ENCODE measurements at regions not wholly inside any gene's neighbourhood (a gene's known extent, or its start where the extent isn't known, plus 50 kb on each side); places are given as distances from the start of the nearest gene placed in this dataset.

DNA sequence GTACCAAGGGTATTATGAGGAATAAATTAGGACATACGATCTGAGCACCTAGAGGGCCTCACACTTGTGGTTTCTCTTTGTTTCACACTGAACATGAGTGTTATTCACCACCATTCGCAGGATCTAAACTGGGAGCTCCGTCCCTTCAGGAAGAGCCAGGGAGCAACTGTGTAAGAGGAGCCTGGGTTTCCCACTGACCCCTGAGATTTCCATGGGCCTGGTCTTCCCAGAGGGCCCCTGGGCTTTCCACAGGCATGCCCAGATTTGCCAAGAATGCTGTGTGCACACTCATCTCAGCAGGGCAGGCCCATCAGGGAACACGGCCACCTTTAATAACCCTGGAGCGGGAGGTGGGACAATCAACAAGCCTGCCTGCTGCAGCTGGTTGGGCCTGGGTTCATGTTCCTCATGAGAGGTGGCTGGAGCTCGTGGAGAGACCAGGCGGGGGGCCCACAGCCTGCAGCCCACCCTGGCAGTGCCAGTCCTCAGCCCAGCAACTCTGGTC is 416.8 kb upstream of the MYT1L start:
- TF ChIP-seq, protein P1, sequence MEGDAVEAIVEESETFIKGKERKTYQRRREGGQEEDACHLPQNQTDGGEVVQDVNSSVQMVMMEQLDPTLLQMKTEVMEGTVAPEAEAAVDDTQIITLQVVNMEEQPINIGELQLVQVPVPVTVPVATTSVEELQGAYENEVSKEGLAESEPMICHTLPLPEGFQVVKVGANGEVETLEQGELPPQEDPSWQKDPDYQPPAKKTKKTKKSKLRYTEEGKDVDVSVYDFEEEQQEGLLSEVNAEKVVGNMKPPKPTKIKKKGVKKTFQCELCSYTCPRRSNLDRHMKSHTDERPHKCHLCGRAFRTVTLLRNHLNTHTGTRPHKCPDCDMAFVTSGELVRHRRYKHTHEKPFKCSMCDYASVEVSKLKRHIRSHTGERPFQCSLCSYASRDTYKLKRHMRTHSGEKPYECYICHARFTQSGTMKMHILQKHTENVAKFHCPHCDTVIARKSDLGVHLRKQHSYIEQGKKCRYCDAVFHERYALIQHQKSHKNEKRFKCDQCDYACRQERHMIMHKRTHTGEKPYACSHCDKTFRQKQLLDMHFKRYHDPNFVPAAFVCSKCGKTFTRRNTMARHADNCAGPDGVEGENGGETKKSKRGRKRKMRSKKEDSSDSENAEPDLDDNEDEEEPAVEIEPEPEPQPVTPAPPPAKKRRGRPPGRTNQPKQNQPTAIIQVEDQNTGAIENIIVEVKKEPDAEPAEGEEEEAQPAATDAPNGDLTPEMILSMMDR (IDR thresholded peaks at IDR 0.05 in 2 of 3, conservative IDR thresholded peaks at IDR 0.05 in 1 of 3; ENCODE audit: control insufficient read depth in 2 of 3, extremely low read depth in 1 of 3, insufficient read depth in 1 of 3, low read depth in 3 of 3, low read length in 3 of 3): no peak
- TF ChIP-seq, protein P2, sequence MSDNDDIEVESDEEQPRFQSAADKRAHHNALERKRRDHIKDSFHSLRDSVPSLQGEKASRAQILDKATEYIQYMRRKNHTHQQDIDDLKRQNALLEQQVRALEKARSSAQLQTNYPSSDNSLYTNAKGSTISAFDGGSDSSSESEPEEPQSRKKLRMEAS (IDR thresholded peaks at IDR 0.05; ENCODE audit: low read depth, low read length): no peak
- no peak for TF ChIP-seq POLR2AphosphoS5 (IDR thresholded peaks at IDR 0.05; ENCODE audit: low read length)
- no peak for TF ChIP-seq EZH2 (IDR thresholded peaks at IDR 0.05; ENCODE audit: borderline replicate concordance, control insufficient read depth, low read depth, low read length)
- TF ChIP-seq TAF1 (IDR thresholded peaks at IDR 0.05; ENCODE audit: borderline replicate concordance, low read depth, low read length): no peak
- TF ChIP-seq YBX1 (IDR thresholded peaks at IDR 0.05): no peak
- no peak for TF ChIP-seq HDAC6 (IDR thresholded peaks at IDR 0.05; ENCODE audit: unreplicated experiment)
- TF ChIP-seq BCL11A (IDR thresholded peaks at IDR 0.05; ENCODE audit: low read depth, low read length): no peak
- TF ChIP-seq, protein P3, sequence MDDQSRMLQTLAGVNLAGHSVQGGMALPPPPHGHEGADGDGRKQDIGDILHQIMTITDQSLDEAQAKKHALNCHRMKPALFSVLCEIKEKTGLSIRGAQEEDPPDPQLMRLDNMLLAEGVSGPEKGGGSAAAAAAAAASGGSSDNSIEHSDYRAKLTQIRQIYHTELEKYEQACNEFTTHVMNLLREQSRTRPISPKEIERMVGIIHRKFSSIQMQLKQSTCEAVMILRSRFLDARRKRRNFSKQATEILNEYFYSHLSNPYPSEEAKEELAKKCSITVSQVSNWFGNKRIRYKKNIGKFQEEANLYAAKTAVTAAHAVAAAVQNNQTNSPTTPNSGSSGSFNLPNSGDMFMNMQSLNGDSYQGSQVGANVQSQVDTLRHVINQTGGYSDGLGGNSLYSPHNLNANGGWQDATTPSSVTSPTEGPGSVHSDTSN (IDR thresholded peaks at IDR 0.05; ENCODE audit: insufficient replicate concordance, low read depth, low read length): no peak
- no peak for TF ChIP-seq SRF (IDR thresholded peaks at IDR 0.05; ENCODE audit: low read depth in 2 of 2, low read length in 2 of 2)

Measured in GM12878 (cell line).